ENCODE measurements at regions not wholly inside any gene's neighbourhood (a gene's known extent, or its start where the extent isn't known, plus 50 kb on each side); places are given as distances from the start of the nearest gene placed in this dataset.

DNA sequence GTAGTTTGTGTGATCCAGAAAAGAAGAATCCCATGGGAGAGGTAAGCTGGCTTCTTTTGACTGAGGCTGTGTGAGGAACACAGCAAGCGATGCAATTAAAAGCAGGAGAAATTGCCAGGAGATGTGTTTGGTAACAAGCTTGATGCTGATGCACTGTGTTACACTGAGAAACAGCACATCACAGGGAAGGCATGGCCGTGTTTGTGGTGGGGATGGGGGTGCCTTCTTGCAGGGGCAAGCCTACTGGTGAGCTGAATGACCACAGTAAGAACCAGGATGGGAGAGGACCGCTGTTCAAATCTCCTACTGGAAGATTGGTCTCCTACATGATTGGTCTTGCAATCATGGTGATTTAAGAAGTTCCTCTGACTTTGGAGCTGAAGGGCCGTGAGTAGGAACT, 477.7 kb upstream of the HS6ST1 start:
- H3K27me3 ChIP-seq (ENCODE audit: control insufficient read depth, low read length), result no peaks in the 10 kb centered on the region
- no peaks in the 10 kb centered on the region for H3F3A ChIP-seq (ENCODE audit: control insufficient read depth, insufficient read depth)
- H3K4me1 ChIP-seq (ENCODE audit: control insufficient read depth, low read length), result no peaks in the 10 kb centered on the region

DNA sequence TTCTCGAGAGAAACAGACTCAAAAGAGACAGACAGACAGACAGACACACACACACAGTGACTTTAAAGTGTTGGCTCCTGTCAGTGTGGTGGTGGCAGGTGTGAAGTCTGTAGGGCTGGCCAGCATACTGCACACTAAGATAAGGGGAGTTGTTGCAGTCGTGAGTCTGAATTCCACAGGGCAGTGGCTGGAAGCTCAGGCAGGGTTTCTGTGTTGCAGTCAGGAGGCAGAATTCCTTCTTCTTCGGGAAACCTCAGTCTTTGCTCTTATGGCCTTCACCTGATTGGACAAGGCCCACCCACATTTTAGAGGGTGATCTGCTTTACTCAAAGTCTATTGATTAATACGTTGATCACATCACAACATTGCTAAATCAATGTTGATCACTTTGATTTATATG, 478.4 kb upstream of the HS6ST1 start:
- Histone ChIP-seq H3K27ac (ENCODE audit: low read depth, low read length) (no peak overlapping the region), H3K27me3 (ENCODE audit: control insufficient read depth, low read length) (no peaks in the 10 kb centered on the region), H3K4me3 (ENCODE audit: low read length) (no peak overlapping the region), H3K9me3 (ENCODE audit: control insufficient read depth, insufficient read depth, low read length) (no peaks in the 10 kb centered on the region), H3K4me1 (ENCODE audit: control insufficient read depth, low read length) (no peaks in the 10 kb centered on the region), H3K9me2 (replicated peaks; ENCODE audit: control insufficient read depth, low read length) (no peaks in the 10 kb centered on the region), H3F3A (ENCODE audit: control insufficient read depth, insufficient read depth) (no peaks in the 10 kb centered on the region), H4K20me1 (ENCODE audit: control insufficient read depth, insufficient read depth, low read depth, low read length) (no peaks in the 10 kb centered on the region), H3K36me3 (ENCODE audit: control insufficient read depth, low read length) (no peaks in the 10 kb centered on the region), H3K4me2 (ENCODE audit: low read length) (no peak overlapping the region), H3K79me2 (ENCODE audit: control insufficient read depth, low read length) (no peaks in the 10 kb centered on the region)
- TF ChIP-seq EZH2phosphoT487 (IDR thresholded peaks at IDR 0.05; ENCODE audit: borderline replicate concordance, low read length), result no peak
- TF ChIP-seq, protein P1, sequence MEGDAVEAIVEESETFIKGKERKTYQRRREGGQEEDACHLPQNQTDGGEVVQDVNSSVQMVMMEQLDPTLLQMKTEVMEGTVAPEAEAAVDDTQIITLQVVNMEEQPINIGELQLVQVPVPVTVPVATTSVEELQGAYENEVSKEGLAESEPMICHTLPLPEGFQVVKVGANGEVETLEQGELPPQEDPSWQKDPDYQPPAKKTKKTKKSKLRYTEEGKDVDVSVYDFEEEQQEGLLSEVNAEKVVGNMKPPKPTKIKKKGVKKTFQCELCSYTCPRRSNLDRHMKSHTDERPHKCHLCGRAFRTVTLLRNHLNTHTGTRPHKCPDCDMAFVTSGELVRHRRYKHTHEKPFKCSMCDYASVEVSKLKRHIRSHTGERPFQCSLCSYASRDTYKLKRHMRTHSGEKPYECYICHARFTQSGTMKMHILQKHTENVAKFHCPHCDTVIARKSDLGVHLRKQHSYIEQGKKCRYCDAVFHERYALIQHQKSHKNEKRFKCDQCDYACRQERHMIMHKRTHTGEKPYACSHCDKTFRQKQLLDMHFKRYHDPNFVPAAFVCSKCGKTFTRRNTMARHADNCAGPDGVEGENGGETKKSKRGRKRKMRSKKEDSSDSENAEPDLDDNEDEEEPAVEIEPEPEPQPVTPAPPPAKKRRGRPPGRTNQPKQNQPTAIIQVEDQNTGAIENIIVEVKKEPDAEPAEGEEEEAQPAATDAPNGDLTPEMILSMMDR (IDR thresholded peaks at IDR 0.05; ENCODE audit: low read depth, low read length, poor library complexity, severe bottlenecking), result no peak

More for the DNA sequence above, 477.7 kb upstream of the HS6ST1 start:
- Histone ChIP-seq H3K9me2 (replicated peaks; ENCODE audit: control insufficient read depth, low read length) (no peaks in the 10 kb centered on the region), H3K27ac (ENCODE audit: low read depth, low read length) (no peak overlapping the region), H3K9me3 (ENCODE audit: control insufficient read depth, insufficient read depth, low read length) (no peaks in the 10 kb centered on the region), H3K4me3 (ENCODE audit: low read length) (no peak overlapping the region), H4K20me1 (ENCODE audit: control insufficient read depth, insufficient read depth, low read depth, low read length) (no peaks in the 10 kb centered on the region), H3K4me2 (ENCODE audit: low read length) (no peak overlapping the region), H3K79me2 (ENCODE audit: control insufficient read depth, low read length) (no peaks in the 10 kb centered on the region), H3K36me3 (ENCODE audit: control insufficient read depth, low read length) (no peaks in the 10 kb centered on the region)
- TF ChIP-seq, protein P1 (IDR thresholded peaks at IDR 0.05; ENCODE audit: low read depth, low read length, poor library complexity, severe bottlenecking), result no peak
- TF ChIP-seq EZH2phosphoT487 (IDR thresholded peaks at IDR 0.05; ENCODE audit: borderline replicate concordance, low read length), result no peak

GRCh38 chr2:128797533-128797932, 478.9 kb upstream of the HS6ST1 start:
- Histone ChIP-seq H3K9me2 (replicated peaks; ENCODE audit: control insufficient read depth, low read length) (no peaks in the 10 kb centered on the region), H3K27me3 (ENCODE audit: control insufficient read depth, low read length) (no peaks in the 10 kb centered on the region), H3K4me1 (ENCODE audit: control insufficient read depth, low read length) (no peaks in the 10 kb centered on the region), H4K20me1 (ENCODE audit: control insufficient read depth, insufficient read depth, low read depth, low read length) (no peaks in the 10 kb centered on the region), H3K36me3 (ENCODE audit: control insufficient read depth, low read length) (no peaks in the 10 kb centered on the region), H3K79me2 (ENCODE audit: control insufficient read depth, low read length) (no peaks in the 10 kb centered on the region), H3K27ac (ENCODE audit: low read depth, low read length) (no peak overlapping the region), H3F3A (ENCODE audit: control insufficient read depth, insufficient read depth) (no peaks in the 10 kb centered on the region), H3K4me2 (ENCODE audit: low read length) (no peak overlapping the region), H3K4me3 (ENCODE audit: low read length) (no peak overlapping the region), H3K9me3 (ENCODE audit: control insufficient read depth, insufficient read depth, low read length) (no peaks in the 10 kb centered on the region)
- TF ChIP-seq, protein P1 (IDR thresholded peaks at IDR 0.05; ENCODE audit: low read depth, low read length, poor library complexity, severe bottlenecking), result no peak
- TF ChIP-seq EZH2phosphoT487 (IDR thresholded peaks at IDR 0.05; ENCODE audit: borderline replicate concordance, low read length), result no peak

- no peak overlapping the region for H3K4me2 ChIP-seq (ENCODE audit: low read length)
- no peaks in the 10 kb centered on the region for H3K27me3 ChIP-seq (ENCODE audit: control insufficient read depth, low read length)
- no peaks in the 10 kb centered on the region for H3K9me3 ChIP-seq (ENCODE audit: control insufficient read depth, insufficient read depth, low read length)
- H4K20me1 ChIP-seq (ENCODE audit: control insufficient read depth, insufficient read depth, low read depth, low read length), result no peaks in the 10 kb centered on the region
- H3K4me3 ChIP-seq (ENCODE audit: low read length), result no peak overlapping the region
- H3K9me2 ChIP-seq (replicated peaks; ENCODE audit: control insufficient read depth, low read length), result no peaks in the 10 kb centered on the region
- no peaks in the 10 kb centered on the region for H3K36me3 ChIP-seq (ENCODE audit: control insufficient read depth, low read length)
- TF ChIP-seq EZH2phosphoT487 (IDR thresholded peaks at IDR 0.05; ENCODE audit: borderline replicate concordance, low read length), result no peak
- TF ChIP-seq, protein P1 (IDR thresholded peaks at IDR 0.05; ENCODE audit: low read depth, low read length, poor library complexity, severe bottlenecking), result no peak
- no peak overlapping the region for H3K27ac ChIP-seq (ENCODE audit: low read depth, low read length)
- H3F3A ChIP-seq (ENCODE audit: control insufficient read depth, insufficient read depth), result no peaks in the 10 kb centered on the region
- H3K4me1 ChIP-seq (ENCODE audit: control insufficient read depth, low read length), result no peaks in the 10 kb centered on the region
- no peaks in the 10 kb centered on the region for H3K79me2 ChIP-seq (ENCODE audit: control insufficient read depth, low read length)
These were observed 479.3 kb upstream of the HS6ST1 start for GRCh38 chr2:128797937-128798336.

Data from DOHH2 (cell line).